ENCODE measurements at regions not wholly inside any gene's neighbourhood (a gene's known extent, or its start where the extent isn't known, plus 50 kb on each side); places are given as distances from the start of the nearest gene placed in this dataset.

DNA sequence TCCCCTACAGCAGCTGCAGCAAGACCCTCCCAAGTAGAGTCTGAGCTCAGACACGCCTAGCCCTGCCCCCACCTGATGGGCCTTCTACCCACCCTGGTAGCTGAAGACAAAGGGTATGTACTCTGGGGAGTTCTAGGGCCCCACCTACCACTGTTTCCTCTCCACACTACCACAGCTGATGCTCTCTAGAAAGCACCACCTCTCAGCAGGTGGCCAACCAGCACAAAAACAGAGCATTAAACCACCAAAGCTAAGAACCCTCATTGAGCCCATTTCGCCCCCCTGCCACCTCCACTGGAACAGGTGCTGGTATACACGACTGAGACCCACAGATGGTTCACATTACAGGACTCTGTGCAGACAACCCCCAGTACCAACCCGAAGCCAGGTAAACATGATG, 258.9 kb downstream of the SETD4 start:
- TF ChIP-seq CTCF (IDR thresholded peaks at IDR 0.05) (no peak), POLR2A (IDR thresholded peaks at IDR 0.05) (no peak)
